ENCODE measurements at regions not wholly inside any gene's neighbourhood (a gene's known extent, or its start where the extent isn't known, plus 50 kb on each side); places are given as distances from the start of the nearest gene placed in this dataset.
A peak's percentile ranks its signal among the peaks of the same experiment; 100 is the strongest.

DNA sequence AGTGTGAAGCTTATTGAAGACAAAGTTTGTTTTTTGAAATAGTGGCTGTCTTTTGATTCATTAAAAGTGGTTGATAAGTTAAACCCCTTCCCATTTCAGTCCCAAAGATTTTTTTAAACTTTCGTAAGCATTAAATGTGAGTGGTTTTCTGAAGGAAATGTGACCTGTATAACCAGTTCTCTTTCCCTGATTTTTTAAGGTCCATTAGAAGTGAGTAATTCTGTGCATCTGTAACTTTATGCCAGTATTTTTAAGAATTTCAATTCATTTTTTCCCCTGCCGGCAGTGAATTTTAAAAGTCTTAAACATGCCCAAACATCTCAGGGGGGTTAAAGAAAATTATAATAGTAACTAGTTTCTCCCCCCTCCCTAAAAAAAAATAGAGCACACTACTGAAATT is 254.6 kb upstream of the SP8 start:
- no peak for DNase-seq

DNA sequence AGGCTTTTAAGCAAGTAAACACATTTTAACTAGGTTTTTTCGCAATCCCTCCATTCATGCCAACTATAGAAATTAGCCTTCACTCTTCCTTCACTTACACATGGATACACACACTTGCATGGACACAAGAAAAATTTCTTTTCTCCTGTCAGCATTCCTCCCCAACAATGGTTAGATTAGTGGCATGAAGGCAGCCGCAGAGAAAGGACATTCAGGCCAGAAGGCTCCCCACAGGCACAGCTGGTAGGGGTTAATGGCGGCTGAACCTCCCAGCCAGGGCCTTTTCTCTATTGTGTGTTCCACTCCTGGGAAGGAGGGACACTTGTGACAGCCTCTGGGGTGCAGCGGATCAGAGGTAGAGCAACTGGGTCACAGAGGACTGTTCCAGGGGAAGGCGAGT is 255.0 kb upstream of the SP8 start:
- no peak for DNase-seq

DNA sequence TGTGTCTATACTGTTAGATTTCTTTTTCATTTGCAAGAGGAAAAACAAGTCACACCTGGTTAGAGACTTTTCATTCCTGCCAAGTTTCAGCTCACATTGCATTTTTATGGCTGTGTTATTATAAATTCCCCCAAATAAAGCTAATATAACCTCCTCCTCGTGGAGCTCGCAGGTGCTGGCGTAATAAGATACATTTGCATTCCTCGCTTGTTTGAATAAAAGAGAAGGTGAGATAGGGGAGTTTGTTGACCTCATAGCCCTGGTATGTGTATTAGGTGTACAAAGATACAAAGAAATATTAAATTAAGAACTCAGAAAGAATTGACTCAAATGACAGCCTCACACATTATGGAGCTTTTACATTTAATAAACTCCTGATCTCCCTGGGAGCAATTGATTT is 257.7 kb upstream of the SP8 start:
- no peak for DNase-seq

DNA sequence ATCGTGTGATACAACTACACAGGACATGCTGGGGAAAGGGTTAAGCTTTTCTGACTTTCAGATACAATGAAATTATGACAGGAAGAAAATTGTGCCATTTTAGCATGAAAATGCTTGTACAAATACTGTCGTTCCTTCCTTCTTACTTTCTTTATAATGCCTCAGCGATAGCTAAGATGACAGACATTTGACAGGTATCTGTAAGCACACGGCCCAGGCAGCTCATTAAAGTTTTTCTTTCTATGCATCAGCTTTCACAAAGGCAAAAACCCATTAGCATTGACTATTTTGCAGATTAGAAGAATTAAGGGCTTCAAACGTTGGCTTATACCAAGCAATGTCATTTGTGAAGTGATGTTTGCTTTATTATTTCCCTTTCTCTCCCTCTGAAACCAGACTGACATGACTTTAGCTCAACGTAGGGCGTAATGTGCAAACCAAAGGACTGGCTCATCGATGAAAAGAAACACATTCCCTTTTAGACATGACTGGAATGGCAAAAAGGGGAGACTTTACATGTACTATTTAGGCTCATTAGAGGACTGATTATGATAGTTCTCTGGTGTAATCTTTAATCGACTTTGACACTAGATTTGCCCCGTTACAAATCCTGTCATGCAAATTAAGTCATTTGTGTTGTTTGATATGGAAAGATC is 258.4 kb upstream of the SP8 start:
- DNase-seq, result no peak

DNA sequence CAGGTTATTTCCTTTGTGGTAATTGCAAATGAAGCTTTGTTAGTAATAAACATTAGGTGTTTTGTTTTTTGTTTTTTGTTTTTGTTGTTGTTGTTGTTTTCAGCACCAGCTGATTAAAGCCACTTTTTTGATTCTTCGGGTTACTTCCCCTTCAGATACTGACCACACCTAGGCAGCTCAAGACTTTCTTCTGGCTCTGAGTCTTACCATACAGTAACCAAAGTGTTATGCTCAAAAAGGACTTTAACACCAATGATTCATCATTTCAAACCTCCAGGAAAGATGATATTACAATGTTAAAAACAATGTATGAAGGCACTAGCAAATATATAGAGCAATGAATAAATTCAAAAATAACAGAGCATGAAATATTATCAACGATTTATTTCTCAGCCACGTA is 265.2 kb upstream of the SP8 start:
- DNase-seq, result no peak

DNA sequence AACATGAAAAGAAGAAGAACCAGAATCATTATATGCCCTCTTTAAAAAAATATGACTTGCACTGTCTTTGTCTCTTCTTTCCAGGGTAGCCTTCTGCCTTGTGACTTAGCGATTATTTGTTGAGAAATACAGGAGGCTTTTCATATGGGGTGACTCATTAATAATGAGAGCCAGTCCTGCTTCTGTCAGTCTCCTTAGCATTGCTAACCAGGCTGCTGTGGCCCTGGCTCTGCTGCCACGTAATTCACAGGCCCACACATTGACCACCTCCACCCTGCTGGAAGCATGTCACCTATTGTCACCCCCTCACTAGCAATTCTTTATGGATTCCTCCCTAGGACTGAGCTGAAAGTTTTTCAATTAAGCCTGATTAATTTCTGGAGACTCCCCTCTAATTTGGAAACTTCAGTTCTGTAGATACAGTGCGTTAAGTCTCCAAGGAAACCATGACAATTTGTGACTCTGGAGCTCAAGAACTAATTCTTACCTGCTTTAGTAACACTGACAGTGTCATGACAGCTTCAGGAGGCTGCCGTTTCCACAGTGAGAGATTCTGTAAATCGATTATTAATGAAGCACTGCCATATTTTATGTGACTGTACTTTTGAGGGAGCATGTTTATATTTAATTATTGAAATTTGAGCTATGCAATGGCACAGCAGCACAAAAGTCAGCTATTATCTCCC is 267.9 kb upstream of the SP8 start:
- no peak for DNase-seq

DNA sequence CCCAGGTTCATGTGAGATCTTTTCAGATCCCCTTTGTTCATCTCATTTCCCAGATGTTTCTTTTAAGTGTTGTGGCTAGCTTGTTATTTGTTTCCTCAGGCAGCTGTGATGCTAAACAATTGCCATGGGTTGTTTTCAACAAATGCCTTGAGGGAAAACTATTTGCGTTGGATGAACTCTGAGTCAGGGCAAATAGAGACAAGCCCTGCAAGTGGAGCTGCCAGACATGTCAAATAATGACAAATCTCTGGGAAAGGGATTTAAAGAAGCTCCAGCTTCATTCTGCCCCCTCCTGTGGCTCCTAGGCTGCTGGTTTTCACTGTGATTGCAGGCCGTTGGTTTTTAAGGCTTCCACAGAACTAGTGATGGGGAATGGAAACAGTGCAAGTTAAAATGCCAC is 272.4 kb upstream of the SP8 start:
- DNase-seq, result no peak

DNA sequence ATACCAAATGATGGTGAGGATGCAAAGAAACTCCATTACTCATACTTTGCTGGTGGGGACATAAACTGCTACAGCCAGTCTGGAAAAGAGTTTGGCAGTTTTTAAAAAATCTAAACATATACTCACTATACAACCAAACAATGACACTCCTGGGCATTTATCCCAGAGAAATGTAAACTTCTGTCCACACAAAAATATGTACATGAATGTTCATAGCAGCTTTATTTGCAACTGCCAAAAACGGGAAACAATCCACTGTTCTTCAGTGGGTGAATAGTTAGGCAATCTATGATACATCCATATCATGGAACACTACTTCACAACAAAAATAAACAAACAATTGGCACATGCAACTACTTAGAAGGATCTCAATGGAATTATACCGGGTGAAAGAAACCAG is 276.4 kb upstream of the SP8 start:
- DNase-seq, result no peak

DNA sequence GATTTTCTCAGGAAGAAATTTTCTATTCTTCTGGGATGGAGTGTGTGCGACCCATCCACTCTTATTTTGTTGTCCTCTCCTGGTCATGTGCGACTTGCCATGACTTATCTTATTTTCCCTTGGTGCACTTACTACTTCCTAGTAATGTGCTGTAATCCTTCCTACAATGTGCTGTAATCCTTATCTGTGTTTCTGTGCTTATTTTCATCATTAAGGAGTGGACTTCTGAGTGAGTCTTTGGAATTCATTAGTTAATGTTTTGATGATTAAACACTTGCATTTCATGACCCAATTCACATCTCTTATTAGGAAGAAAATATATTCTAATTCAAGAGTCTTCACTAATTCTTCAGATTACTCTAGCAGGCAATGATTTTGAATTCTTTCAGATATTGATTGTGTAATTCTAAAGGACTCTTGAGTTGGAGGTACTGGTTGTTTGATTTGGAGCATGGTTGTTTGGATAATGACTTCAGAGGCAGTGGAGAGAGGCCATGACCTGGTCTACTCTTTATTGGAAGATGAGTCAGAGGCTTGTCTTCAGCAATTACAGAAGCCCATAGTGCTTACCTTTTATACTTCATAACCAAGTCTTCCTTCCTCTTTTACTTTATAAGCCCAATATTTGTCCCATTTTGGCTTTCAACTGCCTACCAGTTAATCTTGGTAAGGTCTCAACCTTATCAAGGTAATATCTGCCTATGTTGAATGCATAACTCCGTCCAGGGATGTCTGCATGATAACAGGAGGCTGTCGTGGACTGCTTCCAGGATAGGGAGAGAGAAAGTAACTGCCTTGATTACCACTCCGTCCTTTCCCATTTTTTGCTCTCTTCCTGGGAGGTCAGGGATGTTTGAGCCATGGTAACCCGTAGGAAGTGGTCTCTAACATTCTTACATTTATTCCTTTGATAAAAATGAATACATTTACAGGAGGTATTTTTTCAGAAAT is 278.3 kb upstream of the SP8 start:
- DNase-seq, result no peak

DNA sequence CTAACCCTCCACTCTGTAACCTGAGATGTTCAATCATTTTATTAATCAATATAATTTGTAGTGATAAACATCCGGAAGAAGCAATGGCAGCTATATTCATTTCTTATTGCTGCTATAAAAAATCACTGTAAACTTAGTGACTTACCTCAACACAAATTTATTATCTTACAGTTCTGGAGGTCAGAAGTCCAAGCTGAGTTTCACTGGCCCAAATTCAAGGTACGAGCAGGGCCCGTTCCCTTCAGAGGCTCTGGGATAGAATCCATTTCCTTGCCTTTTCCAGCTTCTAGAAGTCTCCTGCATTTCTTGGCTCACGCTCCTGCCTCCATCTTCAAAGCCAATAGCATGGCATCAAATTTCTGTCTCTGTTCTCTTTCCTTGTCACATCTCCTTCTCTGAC is 279.5 kb upstream of the SP8 start:
- no peak for DNase-seq

DNA sequence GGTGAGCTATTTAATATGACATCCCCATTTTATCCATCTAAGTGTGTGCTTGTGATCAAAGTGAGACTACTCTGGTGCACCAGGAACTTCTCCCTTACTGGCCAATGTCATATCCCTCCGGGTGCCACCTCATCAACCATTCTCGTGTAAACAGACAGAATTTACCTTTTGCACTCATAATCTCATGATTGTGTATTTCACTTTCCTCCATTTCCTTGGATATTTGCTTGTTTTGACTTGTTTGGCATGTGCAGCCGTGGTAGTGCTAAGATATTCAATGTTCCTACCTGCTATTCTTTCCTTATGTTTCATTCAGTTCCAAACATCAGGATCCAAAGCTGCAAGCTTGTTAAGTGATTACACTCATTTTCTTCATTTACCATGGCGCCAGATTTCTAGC is 280.5 kb upstream of the SP8 start:
- DNase-seq, result no peak

DNA sequence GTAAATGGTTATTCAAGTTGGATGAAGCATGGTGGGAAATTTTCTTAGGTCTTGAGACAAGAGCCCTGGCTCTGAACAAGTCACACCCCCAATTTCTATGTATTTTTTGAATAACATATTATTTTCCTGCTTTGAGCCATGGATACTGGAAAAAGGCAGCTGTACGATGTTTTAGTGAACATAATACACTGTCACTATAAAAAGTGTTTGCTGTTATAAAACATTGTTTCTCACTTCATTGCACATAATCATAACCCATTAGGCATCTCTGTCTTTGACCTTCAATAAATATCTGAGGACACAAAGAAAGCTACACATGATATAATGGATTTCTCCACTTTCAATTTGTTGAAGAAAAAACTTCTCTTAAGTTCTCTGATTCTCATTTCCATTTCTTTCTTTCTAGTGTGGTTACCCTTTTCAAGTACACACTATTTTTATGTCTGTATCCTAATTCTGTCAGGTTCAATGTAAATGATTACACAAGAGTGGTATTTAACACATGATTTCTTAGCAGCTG is 283.9 kb upstream of the SP8 start:
- DNase-seq, result no peak

DNA sequence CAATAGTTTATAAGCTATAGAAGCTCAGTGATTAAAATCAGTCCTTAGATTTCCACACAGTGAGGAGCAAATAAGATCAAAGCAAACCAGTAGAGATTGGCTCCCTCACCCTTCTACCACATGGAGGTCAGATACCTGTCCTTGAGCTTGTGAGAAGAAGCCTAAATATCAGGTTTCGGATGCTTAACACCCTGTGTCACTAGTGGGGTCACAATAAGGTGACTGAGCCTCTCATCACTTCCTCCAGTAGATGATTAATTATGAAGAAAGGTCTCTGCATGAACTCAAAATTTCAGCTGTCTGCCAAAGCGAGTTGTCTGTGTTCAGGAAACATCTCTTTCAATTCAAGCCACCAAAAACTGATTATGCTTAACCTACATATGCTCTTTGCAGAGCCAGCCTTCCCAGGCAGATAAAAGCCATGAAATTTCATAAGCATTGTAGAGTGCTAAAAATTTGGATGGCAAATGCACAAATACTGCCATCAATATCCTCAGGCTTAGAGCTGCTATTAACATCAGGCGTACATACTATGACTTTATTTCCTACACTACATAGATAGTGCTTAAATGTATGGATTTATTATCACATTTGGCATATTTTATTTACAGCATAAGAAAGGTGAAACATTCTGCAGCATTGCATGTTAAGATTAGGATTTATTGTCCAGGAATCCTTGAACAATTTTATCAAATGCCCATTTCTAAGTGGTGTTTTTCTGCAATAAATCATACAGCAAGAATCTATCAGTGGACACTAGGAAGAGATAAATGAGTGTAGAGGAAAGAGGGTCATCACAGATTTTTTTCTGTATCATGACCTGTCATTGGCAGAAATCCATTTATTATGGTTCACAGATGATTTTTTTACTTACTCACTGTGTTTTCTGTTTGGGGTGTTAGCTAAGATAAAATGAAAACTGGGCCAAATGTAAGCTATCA is 285.1 kb upstream of the SP8 start:
- no peak for DNase-seq

DNA sequence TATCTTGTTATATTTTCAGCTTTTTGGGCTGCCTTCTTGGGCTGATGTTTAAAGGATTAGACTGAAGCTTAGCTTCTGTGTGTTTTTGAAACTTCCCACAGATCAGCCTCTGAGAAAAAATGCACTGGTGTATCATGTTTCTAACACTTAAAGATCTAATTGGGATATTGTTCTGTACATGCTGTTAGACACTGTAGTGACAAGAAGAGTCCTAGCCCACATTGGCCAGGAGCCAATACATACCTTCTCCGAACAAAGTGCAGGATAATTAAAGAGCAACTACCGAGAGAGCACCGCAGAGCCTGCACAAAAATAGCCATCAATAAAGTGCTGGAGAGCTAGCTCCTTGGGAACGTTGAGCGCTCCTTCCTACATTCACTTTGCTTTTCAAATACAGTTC is 289.4 kb upstream of the SP8 start:
- DNase-seq, result peak; percentile 23

DNA sequence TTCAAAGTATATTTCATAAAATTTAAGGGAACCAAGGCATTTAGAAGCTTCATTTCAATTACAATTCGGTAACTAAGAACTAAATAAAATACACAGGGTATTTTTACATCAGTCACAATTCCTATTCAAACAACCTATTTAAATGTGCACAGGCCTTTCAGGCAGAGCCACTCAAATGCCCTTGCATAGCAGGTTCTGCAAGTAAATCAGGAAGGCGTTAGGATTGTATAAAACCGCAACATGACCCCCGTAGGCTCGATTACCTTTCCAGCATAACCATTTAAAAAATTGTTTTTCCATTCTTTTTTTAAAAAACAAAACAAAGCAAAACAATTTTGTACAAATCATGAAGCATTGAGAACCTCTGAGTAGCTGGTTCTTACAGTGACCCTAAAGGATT is 289.9 kb upstream of the SP8 start:
- DNase-seq, result peak; percentile 10

DNA sequence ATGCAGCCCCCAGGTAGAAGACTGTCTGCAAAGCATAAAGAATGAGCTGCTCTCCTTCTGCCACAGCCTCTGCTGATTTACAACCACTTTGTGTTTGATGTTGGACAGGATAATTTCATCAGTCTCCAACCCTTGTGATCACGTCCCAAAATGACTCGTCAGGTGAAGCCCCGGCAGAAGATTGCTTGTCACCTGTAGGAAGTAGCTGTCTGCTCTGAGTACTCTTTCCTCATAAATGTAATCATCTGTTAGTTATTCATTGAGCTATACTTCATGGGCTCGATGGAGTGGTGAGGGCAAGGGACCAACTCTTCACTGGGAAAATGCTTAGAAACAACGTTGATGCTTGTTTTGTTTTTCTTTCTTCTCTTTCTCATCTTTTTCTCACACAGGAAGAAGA is 290.9 kb upstream of the SP8 start:
- no peak for DNase-seq

DNA sequence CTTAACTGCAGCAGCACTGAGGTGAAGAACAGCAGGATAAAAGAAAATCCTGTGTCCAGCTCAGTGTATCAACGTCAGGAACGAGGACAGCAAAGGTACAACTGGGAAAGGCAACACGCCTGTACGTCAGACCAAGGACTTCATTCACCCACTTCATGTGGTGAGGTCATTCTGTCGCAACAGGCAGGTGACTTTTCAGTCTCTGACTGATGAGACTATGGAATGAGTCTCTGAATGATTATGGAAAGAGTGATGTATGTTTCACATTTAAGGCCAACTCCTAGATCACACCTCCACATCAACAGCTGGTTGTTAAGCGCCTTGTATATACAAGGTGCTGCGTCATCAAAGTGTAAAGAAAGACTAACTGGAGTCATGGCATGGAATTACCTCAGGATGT is 297.6 kb upstream of the SP8 start:
- DNase-seq, result no peak

DNA sequence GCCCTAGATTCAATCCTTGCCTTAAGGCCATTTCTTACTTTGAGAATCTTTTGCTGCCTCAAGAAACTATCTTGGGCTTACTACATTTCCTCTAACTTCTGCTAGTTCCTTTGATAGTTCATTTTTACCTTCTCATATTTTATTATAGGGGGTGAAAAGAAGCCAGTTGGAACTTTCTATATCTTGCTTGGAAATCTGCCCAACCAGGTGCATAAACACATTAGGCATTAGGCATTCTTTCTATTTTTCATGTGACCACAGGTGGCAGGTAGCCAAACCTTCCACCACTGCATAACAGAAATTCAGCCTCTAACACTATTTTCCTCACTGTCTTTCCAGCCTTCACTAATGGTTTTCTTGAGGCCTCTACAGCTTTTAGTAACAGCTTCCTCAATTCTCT is 300.0 kb upstream of the SP8 start:
- no peak for DNase-seq

DNA sequence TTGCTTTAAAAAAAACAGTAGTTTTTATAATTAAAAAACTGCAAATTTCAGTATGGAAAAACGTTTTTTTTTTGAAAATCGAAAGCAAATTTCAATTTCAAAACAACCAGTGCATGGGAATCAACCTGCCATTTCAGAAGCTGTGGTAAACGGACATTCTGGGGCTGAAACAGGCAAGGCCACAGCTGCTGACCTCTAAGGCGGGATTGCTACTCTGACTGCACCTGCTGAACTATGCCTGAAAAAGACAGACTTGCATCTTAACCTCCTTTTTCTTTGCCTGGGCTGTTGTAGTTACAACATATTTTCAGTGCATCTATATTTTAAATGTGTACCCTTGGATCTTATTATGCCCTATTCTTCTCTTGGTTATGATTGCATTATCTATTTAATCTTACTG is 303.0 kb upstream of the SP8 start:
- no peak for DNase-seq

DNA sequence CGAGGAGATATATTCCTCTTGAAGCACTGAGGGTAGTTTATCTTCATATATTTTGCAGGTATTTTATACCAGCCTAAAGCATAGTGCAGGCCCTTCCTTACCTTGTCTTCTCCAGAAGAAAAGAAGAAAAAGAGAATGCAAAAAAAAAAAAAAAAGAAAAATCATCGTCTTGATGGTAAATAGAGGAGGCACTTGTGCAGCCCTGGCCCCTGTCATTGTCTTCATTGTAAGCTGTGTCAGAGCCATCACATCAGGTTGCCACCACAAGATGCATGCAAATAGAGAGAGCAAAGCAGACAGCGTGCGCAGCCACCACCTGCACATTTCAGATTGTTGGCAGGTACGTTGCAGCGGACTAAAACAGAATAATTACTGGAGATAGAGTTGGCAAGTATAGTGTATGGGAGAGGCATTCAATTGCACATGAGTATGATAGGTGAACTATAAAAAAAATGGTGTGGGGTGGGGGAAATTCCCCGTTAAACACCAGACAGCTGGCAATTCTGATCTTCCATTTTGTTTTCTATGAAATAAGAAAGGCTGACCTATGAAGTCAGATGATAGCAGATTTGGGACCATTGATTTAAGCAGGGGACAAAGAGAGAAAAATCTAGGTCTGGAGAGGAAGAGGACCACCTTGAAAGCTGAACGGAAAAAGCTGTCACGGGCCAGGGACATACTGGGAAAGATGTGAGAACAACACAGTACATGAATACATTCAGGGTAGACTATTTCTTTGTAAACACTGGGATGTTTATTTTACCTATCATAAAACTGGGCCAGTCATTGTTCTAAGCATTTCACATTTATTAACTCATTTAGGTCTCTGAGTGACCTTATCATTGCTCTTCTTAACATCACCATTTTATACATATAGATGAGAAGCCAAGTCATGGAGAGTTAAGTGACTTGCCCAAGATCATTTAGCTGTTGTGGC is 306.3 kb upstream of the SP8 start:
- DNase-seq, result no peak

DNA sequence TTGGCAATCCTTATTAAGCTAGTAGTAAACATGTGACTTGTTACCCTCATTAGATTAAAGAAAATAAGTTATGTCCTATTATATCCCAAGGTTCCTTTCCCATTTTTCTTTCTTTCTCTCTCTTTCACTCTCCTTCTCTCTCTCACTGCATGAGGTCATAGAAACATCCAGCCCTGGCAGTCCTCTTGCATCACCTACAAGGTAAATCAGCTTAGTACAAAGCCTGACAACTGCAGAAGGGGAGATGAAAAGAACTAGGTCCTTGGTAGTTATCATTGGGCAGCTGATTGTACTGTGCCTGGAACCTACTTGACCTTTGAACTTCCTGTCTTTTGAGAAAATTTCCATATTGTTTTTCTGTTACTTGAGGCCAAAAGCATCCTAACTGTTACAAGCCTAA is 307.9 kb upstream of the SP8 start:
- no peak for DNase-seq

Data from NCI-H2029 (cell line).